H9 (cell line): ENCODE measurements at regions not wholly inside any gene's neighbourhood (a gene's known extent, or its start where the extent isn't known, plus 50 kb on each side); places are given as distances from the start of the nearest gene placed in this dataset.

Experiments used
- DNase-seq: peaks from one replicate; pipeline ENCODE4 v3.0.0-alpha.2; 2017
- H2AFZ ChIP-seq: one replicate; pipeline ENCODE4 v1.6.1; 2013; ENCODE audit warnings: mild to moderate bottlenecking, low read length, control low read depth, moderate library complexity
- H2AK5ac ChIP-seq: 2 replicates; pipeline ENCODE4 v1.6.1; 2013; ENCODE audit warnings: low read length, control low read depth, mixed read lengths; ENCODE audit not compliant: insufficient read length
- H2BK120ac ChIP-seq: one replicate; pipeline ENCODE4 v1.6.1; 2013; ENCODE audit warnings: low read depth, mild to moderate bottlenecking, low read length, control low read depth, inconsistent platforms; ENCODE audit not compliant: poor library complexity, severe bottlenecking
- H2BK12ac ChIP-seq: 2 replicates; pipeline ENCODE4 v1.6.1; 2013; ENCODE audit warnings: low read length, control low read depth, mixed read lengths, low read depth; ENCODE audit not compliant: insufficient read length
- H2BK15ac ChIP-seq: 2 replicates; pipeline ENCODE4 v1.6.1; 2013; ENCODE audit warnings: low read depth, low read length, control low read depth
- H2BK20ac ChIP-seq: one replicate; pipeline ENCODE4 v1.6.1; 2013; ENCODE audit warnings: low read depth, mild to moderate bottlenecking, low read length, control low read depth, inconsistent platforms; ENCODE audit not compliant: poor library complexity, severe bottlenecking
- H2BK5ac ChIP-seq: 2 replicates; pipeline ENCODE4 v1.6.1; 2013; ENCODE audit warnings: low read length, control low read depth, mixed read lengths; ENCODE audit not compliant: insufficient read length
- H3K14ac ChIP-seq: 2 replicates; pipeline ENCODE4 v1.6.1; 2013; ENCODE audit warnings: low read length, control low read depth; ENCODE audit not compliant: insufficient read depth
- H3K18ac ChIP-seq: 2 replicates; pipeline ENCODE4 v1.6.1; 2013; ENCODE audit warnings: low read depth, mild to moderate bottlenecking, mixed read lengths, low read length, control low read depth; ENCODE audit not compliant: insufficient read length
- H3K23ac ChIP-seq: 2 replicates; pipeline ENCODE4 v1.6.1; 2013; ENCODE audit warnings: low read length, control low read depth, mixed read lengths, low read depth; ENCODE audit not compliant: insufficient read length
- H3K23me2 ChIP-seq: 2 replicates; pipeline ENCODE4 v1.6.1; 2013; ENCODE audit warnings: low read depth, mild to moderate bottlenecking, mixed read lengths, low read length, control low read depth; ENCODE audit not compliant: insufficient read length, poor library complexity, severe bottlenecking
- H3K27ac ChIP-seq: 2 replicates; pipeline ENCODE4 v1.5.1; 2013; ENCODE audit warnings: low read length, control low read depth, mixed read lengths, low read depth; ENCODE audit not compliant: insufficient read length
- H3K27me3 ChIP-seq: 2 replicates; pipeline ENCODE4 v1.6.1; 2013; ENCODE audit warnings: low read length, control low read depth, inconsistent platforms; ENCODE audit not compliant: insufficient read depth
- H3K4ac ChIP-seq: 2 replicates; pipeline ENCODE4 v1.6.1; 2013; ENCODE audit warnings: low read depth, mild to moderate bottlenecking, control low read depth, inconsistent platforms, low read length, moderate library complexity
- H3K4me1 ChIP-seq: 2 replicates; pipeline ENCODE4 v1.6.1; 2013; ENCODE audit warnings: low read length, control low read depth, inconsistent platforms; ENCODE audit not compliant: insufficient read depth
- H3K4me2 ChIP-seq: 2 replicates; pipeline ENCODE4 v1.6.1; 2013; ENCODE audit warnings: low read length, control low read depth, mixed read lengths; ENCODE audit not compliant: insufficient read length, insufficient read depth
- H3K56ac ChIP-seq: 2 replicates; pipeline ENCODE4 v1.6.1; 2013; ENCODE audit warnings: low read depth, mild to moderate bottlenecking, mixed read lengths, low read length, control low read depth; ENCODE audit not compliant: insufficient read length
- H3K79me1 ChIP-seq: 2 replicates; pipeline ENCODE4 v1.6.1; 2013; ENCODE audit warnings: low read depth, mild to moderate bottlenecking, moderate library complexity, low read length, control low read depth, inconsistent platforms; ENCODE audit not compliant: insufficient read depth, poor library complexity, severe bottlenecking
- H3K79me2 ChIP-seq: 2 replicates; pipeline ENCODE4 v1.6.1; 2013; ENCODE audit warnings: low read length, control low read depth, inconsistent platforms; ENCODE audit not compliant: insufficient read depth
- H3K9ac ChIP-seq: 2 replicates; pipeline ENCODE4 v1.6.1; 2013; ENCODE audit warnings: low read length, control low read depth, mixed read lengths; ENCODE audit not compliant: insufficient read length; ENCODE audit errors: extremely low read depth
- H3K9me3 ChIP-seq: one replicate; pipeline ENCODE4 v1.6.1; 2013; ENCODE audit warnings: low read depth, low read length, inconsistent platforms; ENCODE audit not compliant: control insufficient read depth
- H3T11ph ChIP-seq: one replicate; pipeline ENCODE4 v1.6.1; 2013; ENCODE audit warnings: mild to moderate bottlenecking, low read length, control low read depth, inconsistent platforms
- H4K20me1 ChIP-seq: one replicate; pipeline ENCODE4 v1.6.1; 2013; ENCODE audit not compliant: control insufficient read depth, insufficient read length, insufficient read depth
- H4K5ac ChIP-seq: 2 replicates; pipeline ENCODE4 v1.6.1; 2013; ENCODE audit warnings: low read depth, mild to moderate bottlenecking, mixed read lengths, low read length, control low read depth; ENCODE audit not compliant: insufficient read length
- H4K8ac ChIP-seq: replicated peaks from 2 replicates; pipeline ENCODE4 v1.6.1; 2013; ENCODE audit warnings: low read length, control low read depth, mixed read lengths, low read depth; ENCODE audit not compliant: insufficient read length
- H4K91ac ChIP-seq: 2 replicates; pipeline ENCODE4 v1.6.1; 2013; ENCODE audit warnings: low read depth, mild to moderate bottlenecking, moderate library complexity, mixed read lengths, low read length, control low read depth; ENCODE audit not compliant: insufficient read length
- H3K27ac Mint-ChIP-seq, 3 experiments: 2 replicates in 2 of 3; 3 replicates in 1 of 3; pipeline ENCODE4 v1.8.0; 2020 to 2021; ENCODE audit warnings: mixed read lengths in 3 of 3, mild to moderate bottlenecking in 1 of 3, moderate library complexity in 1 of 3
- H3K27me3 Mint-ChIP-seq: 2 replicates; pipeline ENCODE4 v1.8.0; 2021; ENCODE audit warnings: low read depth, mild to moderate bottlenecking, moderate library complexity, mixed read lengths
- H3K36me3 Mint-ChIP-seq, 3 experiments: 2 replicates in 2 of 3; 3 replicates in 1 of 3; pipeline ENCODE4 v1.8.0; 2020 to 2021; ENCODE audit warnings: low read depth in 3 of 3, mixed read lengths in 3 of 3; ENCODE audit not compliant: insufficient read depth in 1 of 3
- H3K4me1 Mint-ChIP-seq, 2 experiments: 2 replicates each; pipeline ENCODE4 v1.8.0; 2020; ENCODE audit warnings: mixed read lengths in 2 of 2
- H3K4me3 Mint-ChIP-seq, 2 experiments: 2 replicates in 1 of 2; 3 replicates in 1 of 2; pipeline ENCODE4 v1.8.0; 2020 to 2021; ENCODE audit warnings: mild to moderate bottlenecking in 2 of 2, mixed read lengths in 2 of 2, moderate library complexity in 1 of 2
- H3K9me3 Mint-ChIP-seq, 2 experiments: 2 replicates in 1 of 2; 3 replicates in 1 of 2; pipeline ENCODE4 v1.8.0; 2020; ENCODE audit warnings: mild to moderate bottlenecking in 2 of 2, mixed read lengths in 2 of 2, moderate library complexity in 1 of 2
- WGBS: extraction: QIAGEN DNeasy Blood & Tissue Kit; methylation state at CpG from one replicate; pipeline ENCODE4 v1.1.7; 2013; ENCODE audit warnings: missing lambda C conversion rate, low lambda C conversion rate, mixed read lengths; ENCODE audit not compliant: insufficient read length; ENCODE audit errors: extremely low coverage; 5-methylcytosine and 5-hydroxymethylcytosine counted together
- TF ChIP-seq, protein P1 (sequence below): fragments of 200-600 bp; sonication (generic); conservative IDR thresholded peaks from 3 replicates; pipeline ENCODE4 v1.8.0; 2021; ENCODE audit warnings: antibody characterized with exemption, mild to moderate bottlenecking

DNA sequence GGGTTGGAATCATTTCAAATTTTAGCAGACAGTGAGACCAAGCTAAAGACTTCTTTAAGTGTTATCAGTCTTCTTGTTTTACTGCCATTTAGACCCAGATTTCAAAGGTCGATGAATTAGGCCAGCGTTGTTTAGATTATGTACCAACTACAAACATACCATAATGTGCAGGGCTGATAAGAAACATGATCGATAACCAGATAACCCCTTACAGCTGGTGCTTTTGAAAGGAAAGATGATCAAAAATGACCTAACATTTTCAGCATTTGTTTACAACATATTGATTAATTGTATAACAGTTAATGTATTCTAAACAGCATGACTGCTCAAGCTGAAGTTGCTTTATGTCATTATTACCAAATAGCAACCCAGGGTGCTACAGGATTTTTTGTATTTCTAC is 400.4 kb upstream of the FAM241A start:
- H4K8ac ChIP-seq = no peak overlapping the region
- H2BK15ac ChIP-seq = no peak overlapping the region
- WGBS = no CpG with 5 or more reads among the region's 3 CpGs
- no peak overlapping the region for H3K18ac ChIP-seq
- no peak overlapping the region for H3K4ac ChIP-seq
- H3K4me2 ChIP-seq = no peak overlapping the region
- H3K23me2 ChIP-seq = no peaks in the 10 kb centered on the region
- H3K27ac ChIP-seq = no peak overlapping the region
- no peak overlapping the region for H2AFZ ChIP-seq
- H3K56ac ChIP-seq = no peak overlapping the region
- no peak overlapping the region for H3K14ac ChIP-seq
- H3K27me3 Mint-ChIP-seq = no peaks in the 10 kb centered on the region
- no peak overlapping the region for H2AK5ac ChIP-seq
- H3K4me1 ChIP-seq = no peaks in the 10 kb centered on the region
- no peak overlapping the region for H3K4me3 Mint-ChIP-seq
- H3K36me3 Mint-ChIP-seq = no peaks in the 10 kb centered on the region
- H3K23ac ChIP-seq = no peak overlapping the region
- H2BK12ac ChIP-seq = no peak overlapping the region
- no peak overlapping the region for H2BK20ac ChIP-seq
- no peak overlapping the region for H2BK5ac ChIP-seq
- H3T11ph ChIP-seq = no peak overlapping the region
- H3K79me1 ChIP-seq = no peaks in the 10 kb centered on the region
- H3K27me3 ChIP-seq = no peaks in the 10 kb centered on the region
- H4K20me1 ChIP-seq = no peaks in the 10 kb centered on the region
- H3K79me2 ChIP-seq = no peaks in the 10 kb centered on the region
- TF ChIP-seq, protein P1, sequence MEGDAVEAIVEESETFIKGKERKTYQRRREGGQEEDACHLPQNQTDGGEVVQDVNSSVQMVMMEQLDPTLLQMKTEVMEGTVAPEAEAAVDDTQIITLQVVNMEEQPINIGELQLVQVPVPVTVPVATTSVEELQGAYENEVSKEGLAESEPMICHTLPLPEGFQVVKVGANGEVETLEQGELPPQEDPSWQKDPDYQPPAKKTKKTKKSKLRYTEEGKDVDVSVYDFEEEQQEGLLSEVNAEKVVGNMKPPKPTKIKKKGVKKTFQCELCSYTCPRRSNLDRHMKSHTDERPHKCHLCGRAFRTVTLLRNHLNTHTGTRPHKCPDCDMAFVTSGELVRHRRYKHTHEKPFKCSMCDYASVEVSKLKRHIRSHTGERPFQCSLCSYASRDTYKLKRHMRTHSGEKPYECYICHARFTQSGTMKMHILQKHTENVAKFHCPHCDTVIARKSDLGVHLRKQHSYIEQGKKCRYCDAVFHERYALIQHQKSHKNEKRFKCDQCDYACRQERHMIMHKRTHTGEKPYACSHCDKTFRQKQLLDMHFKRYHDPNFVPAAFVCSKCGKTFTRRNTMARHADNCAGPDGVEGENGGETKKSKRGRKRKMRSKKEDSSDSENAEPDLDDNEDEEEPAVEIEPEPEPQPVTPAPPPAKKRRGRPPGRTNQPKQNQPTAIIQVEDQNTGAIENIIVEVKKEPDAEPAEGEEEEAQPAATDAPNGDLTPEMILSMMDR = no peak
- H3K9ac ChIP-seq = no peak overlapping the region
- H3K27ac Mint-ChIP-seq = no peak overlapping the region
- peaks cover 4 to 7% of the 10 kb centered on the region in 2 experiments; a peak in 3 of 4 replicates for H3K4me1 Mint-ChIP-seq
- H3K9me3 Mint-ChIP-seq = no peaks in the 10 kb centered on the region
- H3K9me3 ChIP-seq = no peaks in the 10 kb centered on the region
- H4K5ac ChIP-seq = no peak overlapping the region
- DNase-seq = no peak
- no peak overlapping the region for H4K91ac ChIP-seq
- H2BK120ac ChIP-seq = no peak overlapping the region
